Fibroblast of gingiva (primary cell): ENCODE measurements at regions not wholly inside any gene's neighbourhood (a gene's known extent, or its start where the extent isn't known, plus 50 kb on each side); places are given as distances from the start of the nearest gene placed in this dataset.
A peak's percentile ranks its signal among the peaks of the same experiment; 100 is the strongest.
"Not testable (repeated sequence)": the region's sequence is repeated elsewhere in the genome, so short reads cannot be mapped to it uniquely, and the experiment has no call there.

Experiments
- DNase-seq: peaks from one replicate; pipeline ENCODE4 v3.0.0-alpha.2; 2011; ENCODE audit warnings: low read depth

- DNase-seq, result no peak
These were observed 451.7 kb upstream of the DDI1 start for GRCh38 chr11:103584720-103585119.

DNA sequence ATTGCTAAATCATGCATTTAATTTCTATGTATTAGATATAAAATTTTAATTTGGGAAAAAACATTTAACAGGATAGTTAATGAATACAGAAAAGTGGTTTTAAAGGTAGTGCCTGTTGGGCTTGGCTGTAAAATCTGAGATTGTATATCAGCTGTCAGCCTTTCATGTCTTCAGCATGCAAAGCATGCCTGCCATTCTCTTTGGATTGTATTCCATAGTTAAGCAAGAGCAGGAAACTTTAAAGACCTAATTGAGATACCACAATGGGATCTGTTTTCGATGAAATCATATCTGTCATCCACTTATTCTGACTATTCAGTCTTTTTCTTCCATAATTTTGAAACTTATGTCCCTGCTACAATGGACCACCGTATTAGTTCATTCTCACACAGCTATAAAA lies 451.0 kb upstream of the DDI1 start:
- no peak for DNase-seq

DNA sequence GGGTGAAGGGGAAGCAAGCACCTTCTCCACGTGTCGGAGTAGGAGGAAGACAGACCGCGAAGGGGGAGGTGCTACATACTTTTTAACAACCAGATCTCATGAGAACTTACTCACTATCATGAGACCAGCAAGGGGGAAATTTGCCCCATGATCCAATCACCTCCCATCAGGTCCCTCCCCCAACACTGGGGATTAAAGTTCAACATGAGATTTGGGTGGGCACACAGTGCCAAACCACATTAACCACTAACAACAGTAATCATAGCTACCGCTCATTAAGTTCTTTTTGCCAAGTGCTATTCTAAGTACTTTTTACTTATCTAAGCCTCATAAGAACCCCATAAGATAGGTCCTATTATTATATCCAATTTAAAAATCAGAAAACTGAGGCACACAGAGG lies 450.5 kb upstream of the DDI1 start:
- DNase-seq, result no peak

- peak; percentile 18 for DNase-seq
These were observed 449.7 kb upstream of the DDI1 start for GRCh38 chr11:103586756-103587155.

DNA sequence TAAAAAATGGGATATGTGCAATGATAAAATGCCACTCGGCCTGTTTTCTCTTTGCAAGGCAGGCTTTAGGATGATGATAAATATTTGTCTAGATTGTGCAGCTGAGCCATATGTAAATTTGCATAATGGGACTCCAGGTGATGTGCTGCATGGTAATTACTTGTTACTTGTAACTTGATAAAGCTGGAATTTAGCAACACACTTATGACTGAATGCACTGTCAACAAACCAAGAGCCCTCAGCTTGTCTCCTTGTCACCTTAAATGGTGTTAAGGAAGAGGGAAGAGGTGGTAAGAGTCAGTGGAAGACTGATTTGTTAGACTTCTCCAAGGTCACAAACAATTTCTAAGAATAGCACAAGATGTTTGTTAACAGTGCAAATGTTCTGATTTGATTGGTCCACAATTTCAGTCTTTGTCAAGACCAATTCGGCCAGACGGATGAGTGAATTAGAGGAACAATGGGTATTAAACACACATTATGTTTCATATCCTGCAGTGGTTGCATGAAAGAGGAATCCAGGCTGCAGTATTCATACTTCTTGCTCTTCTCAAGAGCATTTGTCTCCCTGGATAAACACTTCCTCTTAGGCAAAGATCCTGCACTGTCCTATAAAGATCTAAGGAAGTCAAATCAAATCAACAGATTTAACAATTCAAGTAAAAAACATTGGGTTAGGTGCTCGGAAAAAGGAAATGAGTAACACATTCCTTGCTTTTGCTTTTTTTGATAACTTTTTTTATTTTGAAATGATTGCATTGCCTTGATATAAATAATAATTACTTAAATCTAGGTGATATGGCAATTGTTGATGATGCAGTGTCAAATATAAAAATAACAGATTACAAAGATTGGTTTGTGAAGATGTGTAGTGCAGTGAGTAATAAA lies 448.3 kb upstream of the DDI1 start:
- no peak for DNase-seq

- DNase-seq, result no peak
These were observed 444.9 kb upstream of the DDI1 start for GRCh38 chr11:103591554-103591953.

DNA sequence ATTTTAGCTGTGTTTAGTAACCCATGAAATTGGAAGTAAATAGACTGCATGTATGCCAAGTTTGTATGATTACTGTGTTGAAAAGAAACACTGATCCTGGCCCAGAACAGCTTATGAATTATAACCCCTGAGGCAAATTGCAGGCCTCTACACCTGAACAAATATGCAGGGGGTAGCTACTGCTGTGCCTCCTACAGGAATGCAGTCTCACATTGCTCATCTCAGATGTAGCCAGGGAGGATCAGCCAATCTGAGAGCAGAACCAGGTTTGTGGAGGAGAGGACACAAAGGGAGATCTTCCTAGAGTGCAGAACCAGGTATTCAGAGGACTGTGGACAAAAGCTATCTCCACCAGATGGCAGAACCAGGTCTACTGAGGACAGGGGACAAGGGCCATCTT lies 442.2 kb upstream of the DDI1 start:
- DNase-seq, result no peak

GRCh38 chr11:103596315-103596714 lies 440.1 kb upstream of the DDI1 start:
- no peak for DNase-seq

DNA sequence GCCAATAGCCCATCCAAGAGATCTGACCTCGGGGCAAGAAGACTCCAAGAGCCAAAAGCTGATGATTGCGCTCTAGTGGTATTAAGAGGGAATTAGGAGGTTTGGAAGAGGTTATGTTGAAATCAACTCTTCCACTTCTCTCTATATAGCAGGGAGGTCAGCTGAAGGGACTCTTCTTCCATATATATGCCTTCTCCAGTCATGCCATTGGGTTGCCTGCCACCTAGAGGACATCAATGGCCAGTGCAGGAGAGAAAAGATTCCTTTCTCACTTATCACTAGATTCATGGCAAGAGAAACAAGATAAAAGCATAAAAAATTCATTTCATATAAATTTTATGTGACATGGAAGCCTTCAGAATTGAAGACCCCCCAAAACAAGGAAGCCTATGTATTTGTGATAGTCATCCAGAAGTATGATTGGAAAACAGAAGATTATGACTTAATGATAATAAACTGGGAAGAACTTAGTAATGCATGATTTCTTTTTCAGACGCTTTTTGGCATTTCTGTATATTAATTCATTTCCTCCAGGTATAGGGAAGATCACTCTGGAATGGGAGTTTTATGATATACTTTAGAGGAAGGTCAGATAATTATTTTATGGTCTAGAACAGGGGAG lies 435.1 kb upstream of the DDI1 start:
- DNase-seq, result peak; percentile 71

DNA sequence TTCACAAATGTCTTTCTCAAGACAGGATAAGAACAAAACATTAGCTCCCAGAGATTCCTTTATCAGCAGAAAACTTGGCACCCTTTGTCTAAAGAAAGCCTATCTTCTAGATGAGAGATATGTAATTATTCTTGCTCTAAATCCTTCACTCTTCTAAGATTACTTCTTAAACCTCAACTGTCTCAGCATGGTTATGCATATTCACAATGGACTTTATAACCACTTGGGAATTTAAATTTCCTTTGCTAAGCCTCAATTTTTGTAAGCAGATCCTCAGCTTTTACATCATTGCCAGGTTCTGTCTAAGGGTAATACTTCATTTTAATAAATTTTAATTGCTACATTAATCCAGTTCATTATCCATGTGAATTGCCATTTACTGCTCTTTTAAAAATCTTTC lies 433.6 kb upstream of the DDI1 start:
- DNase-seq, result no peak

DNA sequence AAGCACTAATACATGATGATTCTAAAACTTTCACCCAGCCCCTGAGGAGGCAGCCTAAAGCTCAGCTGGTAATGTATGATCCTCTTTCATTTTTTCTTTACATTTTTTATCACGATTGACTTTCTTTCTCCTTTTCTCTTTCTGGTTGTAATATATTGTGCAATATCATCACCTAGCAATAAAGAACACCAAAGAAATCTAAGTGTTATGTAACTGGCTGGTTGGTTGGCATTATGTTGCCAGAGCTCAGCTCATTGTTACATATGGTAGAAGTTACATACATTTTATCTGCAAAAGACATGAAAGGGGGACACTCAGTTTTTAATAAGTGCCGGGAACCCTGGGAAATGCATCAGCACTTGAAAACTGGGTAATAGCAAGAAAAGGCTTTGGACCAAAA lies 432.1 kb upstream of the DDI1 start:
- no peak for DNase-seq

- DNase-seq, result peak; percentile 31
These were observed 427.9 kb upstream of the DDI1 start for GRCh38 chr11:103608566-103608965.

- DNase-seq, result peak; percentile 92
These were observed 427.0 kb upstream of the DDI1 start for GRCh38 chr11:103609117-103610066.

GRCh38 chr11:103610435-103610834 lies 426.0 kb upstream of the DDI1 start:
- DNase-seq, result peak; percentile 39

- DNase-seq, result not testable (repeated sequence)
These were observed 424.7 kb upstream of the DDI1 start for GRCh38 chr11:103611526-103612260.

DNA sequence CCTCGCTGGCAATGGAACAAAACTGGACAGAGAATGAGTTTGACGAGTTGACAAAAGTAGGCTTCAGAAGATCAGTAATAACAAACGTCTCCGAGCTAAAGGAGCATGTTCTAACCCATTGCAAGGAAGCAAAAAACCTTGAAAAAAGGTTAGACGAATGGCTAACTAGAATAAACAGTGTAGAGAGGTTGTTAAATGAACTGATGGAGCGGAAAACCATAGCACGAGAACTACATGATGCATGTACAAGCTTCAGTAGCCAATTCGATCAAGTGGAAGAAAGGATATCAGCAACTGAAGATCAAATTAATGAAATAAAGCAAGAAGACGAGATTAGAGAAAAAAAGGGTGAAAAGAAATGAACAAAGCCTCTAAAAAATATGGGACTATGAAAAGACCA lies 424.0 kb upstream of the DDI1 start:
- not testable (repeated sequence) for DNase-seq

GRCh38 chr11:103616586-103616985 lies 419.9 kb upstream of the DDI1 start:
- DNase-seq, result not testable (repeated sequence)

GRCh38 chr11:103618528-103618927 lies 417.9 kb upstream of the DDI1 start:
- DNase-seq, result peak; percentile 58

DNA sequence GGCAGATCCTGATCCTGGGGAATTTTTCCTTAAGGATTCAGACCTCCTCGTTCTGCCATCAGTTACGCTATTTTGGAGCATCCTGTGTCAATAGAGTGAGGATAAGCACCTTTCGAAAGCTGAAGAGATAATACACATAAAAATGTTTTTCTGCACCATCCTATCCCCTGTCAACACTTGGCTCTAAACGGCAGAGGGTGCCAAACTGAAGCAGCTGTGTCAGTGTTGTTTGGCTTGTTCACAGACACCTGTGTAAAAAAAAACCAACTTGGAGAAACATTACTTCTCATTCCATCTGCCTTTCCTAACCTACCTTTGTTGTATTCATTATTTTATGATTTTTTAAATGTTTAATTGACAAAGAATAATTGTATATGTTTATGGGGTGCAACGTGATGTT lies 417.0 kb upstream of the DDI1 start:
- DNase-seq, result no peak

GRCh38 chr11:103619938-103620337 lies 416.5 kb upstream of the DDI1 start:
- DNase-seq, result no peak

DNA sequence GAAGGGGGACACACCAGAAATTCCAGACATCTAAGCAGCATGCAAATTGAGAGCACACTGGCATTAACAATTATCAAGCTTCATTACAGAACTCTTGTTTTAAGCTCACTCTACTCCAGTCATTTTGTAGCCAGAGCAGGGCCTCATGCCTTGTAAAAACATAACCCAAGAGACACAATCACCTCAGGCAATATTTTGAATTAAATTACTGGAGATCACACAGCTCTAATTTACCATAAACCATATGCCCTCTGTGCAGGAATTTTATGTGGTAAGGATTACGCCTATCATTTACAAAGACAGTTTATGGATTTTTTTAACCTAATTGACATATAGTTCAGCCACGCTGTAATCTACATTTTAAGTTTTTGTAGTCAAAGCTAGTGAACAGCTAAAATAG lies 414.1 kb upstream of the DDI1 start:
- no peak for DNase-seq

GRCh38 chr11:103623933-103624332 lies 412.5 kb upstream of the DDI1 start:
- DNase-seq, result no peak
